Right atrium auricular region (tissue), 2 donors: ENCODE measurements at regions not wholly inside any gene's neighbourhood (a gene's known extent, or its start where the extent isn't known, plus 50 kb on each side); places are given as distances from the start of the nearest gene placed in this dataset.

ENCODE experiments used
- DNase-seq: peaks from one replicate; pipeline ENCODE4 v3.0.0-alpha.2; 2019; ENCODE audit warnings: low spot score
- H3K27ac ChIP-seq, 2 donors: fragments of 200-600 bp; sonication (generic); 1 replicate in 1 of 2; 2 replicates in 1 of 2; pipeline ENCODE4 v1.5.1; 2016 to 2019
- H3K27me3 ChIP-seq, 2 donors: fragments of 200-600 bp; sonication (generic); one replicate each; pipeline versions ENCODE4 v1.5.1 to v1.6.0; 2017 to 2019
- H3K36me3 ChIP-seq: fragments of 200-600 bp; sonication (generic); one replicate; pipeline ENCODE4 v1.5.1; 2016
- H3K4me1 ChIP-seq, 2 donors: fragments of 200-600 bp; sonication (generic); one replicate each; pipeline versions ENCODE4 v1.5.1 to v1.6.0; 2017 to 2019
- H3K4me3 ChIP-seq, 2 donors: fragments of 200-600 bp; sonication (generic); 1 replicate in 1 of 2; 2 replicates in 1 of 2; pipeline ENCODE4 v1.5.1; 2017 to 2019; ENCODE audit warnings: mild to moderate bottlenecking in 1 of 2, moderate library complexity in 1 of 2
- H3K9me3 ChIP-seq, 2 donors: fragments of 200-600 bp; sonication (generic); one replicate each; pipeline ENCODE4 v1.5.1; 2019
- TF ChIP-seq, protein P1 (sequence below), 2 donors: fragments of 200-600 bp; sonication (generic); IDR thresholded peaks; one replicate each; pipeline ENCODE4 v1.5.1; 2019; ENCODE audit warnings: antibody characterized with exemption in 2 of 2

DNA sequence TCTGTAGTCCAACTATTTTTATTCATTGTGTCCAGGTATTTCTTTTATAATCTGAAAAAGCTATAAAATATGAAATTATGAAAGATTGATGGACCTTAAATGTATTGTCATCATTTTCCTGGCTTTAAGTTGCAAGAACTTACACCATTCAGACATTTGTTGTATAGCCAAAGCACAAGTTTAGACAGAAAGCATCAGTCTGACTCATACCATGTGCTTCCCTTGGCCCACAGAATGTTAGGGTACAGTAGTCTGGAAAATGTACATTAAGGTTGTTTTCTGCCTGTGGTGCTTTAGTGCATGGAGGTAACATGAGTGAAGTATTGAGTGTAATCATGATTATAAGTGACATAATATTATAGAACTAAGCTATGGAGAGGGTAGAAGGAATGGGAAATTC, 1002.5 kb downstream of the BCL11B start:
- no peaks in the 10 kb centered on the region for H3K36me3 ChIP-seq
- H3K4me1 ChIP-seq: no peaks in the 10 kb centered on the region
- TF ChIP-seq, protein P1, sequence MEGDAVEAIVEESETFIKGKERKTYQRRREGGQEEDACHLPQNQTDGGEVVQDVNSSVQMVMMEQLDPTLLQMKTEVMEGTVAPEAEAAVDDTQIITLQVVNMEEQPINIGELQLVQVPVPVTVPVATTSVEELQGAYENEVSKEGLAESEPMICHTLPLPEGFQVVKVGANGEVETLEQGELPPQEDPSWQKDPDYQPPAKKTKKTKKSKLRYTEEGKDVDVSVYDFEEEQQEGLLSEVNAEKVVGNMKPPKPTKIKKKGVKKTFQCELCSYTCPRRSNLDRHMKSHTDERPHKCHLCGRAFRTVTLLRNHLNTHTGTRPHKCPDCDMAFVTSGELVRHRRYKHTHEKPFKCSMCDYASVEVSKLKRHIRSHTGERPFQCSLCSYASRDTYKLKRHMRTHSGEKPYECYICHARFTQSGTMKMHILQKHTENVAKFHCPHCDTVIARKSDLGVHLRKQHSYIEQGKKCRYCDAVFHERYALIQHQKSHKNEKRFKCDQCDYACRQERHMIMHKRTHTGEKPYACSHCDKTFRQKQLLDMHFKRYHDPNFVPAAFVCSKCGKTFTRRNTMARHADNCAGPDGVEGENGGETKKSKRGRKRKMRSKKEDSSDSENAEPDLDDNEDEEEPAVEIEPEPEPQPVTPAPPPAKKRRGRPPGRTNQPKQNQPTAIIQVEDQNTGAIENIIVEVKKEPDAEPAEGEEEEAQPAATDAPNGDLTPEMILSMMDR (IDR thresholded peaks at IDR 0.05): no peak
- no peaks in the 10 kb centered on the region for H3K27me3 ChIP-seq
- no peak overlapping the region for H3K27ac ChIP-seq
- DNase-seq: no peak
- no peak overlapping the region for H3K4me3 ChIP-seq
- H3K9me3 ChIP-seq: peaks cover 0 to 9% of the 10 kb centered on the region in 2 donors

DNA sequence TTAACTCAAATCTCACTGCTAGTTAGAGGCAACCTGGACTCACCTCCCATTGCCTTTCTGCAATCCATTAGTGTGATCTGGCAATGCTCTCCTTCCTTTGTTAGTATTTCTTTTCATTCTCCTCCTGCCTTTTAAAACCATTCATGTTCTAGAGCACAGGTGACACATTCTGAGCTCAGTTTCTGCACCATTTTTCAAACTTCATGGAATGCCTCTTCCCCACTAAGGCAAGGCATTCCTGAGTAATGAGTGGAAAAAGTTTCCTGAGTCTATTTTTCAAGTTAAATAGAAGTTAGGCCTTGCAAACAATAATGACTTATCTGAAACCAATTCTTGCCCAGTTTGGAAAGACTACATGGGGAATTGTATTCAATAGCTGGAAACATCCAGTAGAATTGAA, 1001.8 kb downstream of the BCL11B start:
- H3K4me1 ChIP-seq: no peaks in the 10 kb centered on the region
- DNase-seq: no peak
- TF ChIP-seq, protein P1 (IDR thresholded peaks at IDR 0.05): no peak
- no peak overlapping the region for H3K4me3 ChIP-seq
- H3K36me3 ChIP-seq: no peaks in the 10 kb centered on the region
- no peak overlapping the region for H3K27ac ChIP-seq
- H3K27me3 ChIP-seq: no peaks in the 10 kb centered on the region
- peaks cover 0 to 9% of the 10 kb centered on the region in 2 donors for H3K9me3 ChIP-seq

DNA sequence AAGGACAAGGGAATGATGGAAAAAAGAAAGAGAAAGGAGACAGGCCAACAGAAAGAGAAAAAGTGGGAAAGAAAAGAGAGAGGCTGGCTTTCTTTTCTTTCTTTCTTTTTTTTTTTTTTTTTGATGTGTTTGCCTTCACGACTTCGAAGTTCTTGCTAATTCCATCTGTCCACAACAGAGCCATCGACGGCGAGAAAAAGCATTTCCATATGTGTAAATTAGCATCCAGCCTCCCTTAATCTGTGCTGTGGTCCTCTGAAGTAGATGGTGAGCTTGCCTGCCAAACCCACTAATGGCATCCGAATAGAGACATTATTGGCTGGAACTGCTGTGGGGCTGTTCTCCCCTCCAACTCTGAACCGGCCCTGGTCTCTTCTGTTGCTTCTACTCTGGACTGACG, 997.4 kb downstream of the BCL11B start:
- Histone ChIP-seq H3K4me1 (no peaks in the 10 kb centered on the region), H3K36me3 (no peaks in the 10 kb centered on the region), H3K4me3 (no peak overlapping the region), H3K27ac (no peak overlapping the region), H3K9me3 (peaks cover 0 to 9% of the 10 kb centered on the region in 2 donors), H3K27me3 (no peaks in the 10 kb centered on the region)
- TF ChIP-seq, protein P1 (IDR thresholded peaks at IDR 0.05): no peak
- DNase-seq: no peak

DNA sequence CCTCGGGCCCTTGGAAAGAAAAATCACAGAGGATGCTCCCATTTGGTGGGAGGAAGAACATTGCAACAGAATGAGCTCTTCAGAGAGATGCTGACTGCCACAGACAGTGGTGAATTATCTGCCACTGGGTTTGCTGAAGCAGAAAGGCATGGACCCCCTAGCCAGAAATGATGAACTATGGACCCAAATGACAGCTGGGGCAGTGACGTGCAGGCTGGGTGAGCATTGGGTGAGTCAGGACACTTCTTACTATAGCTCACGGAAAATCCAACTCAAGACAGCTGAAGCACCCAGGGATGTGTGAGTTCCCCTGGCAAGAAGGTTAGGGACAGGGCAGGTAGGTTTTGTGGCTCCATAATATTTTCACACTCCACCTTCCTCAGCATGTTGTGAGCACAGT, 993.2 kb downstream of the BCL11B start:
- TF ChIP-seq, protein P1 (IDR thresholded peaks at IDR 0.05): no peak
- Histone ChIP-seq H3K27ac (no peak overlapping the region), H3K27me3 (no peaks in the 10 kb centered on the region), H3K36me3 (no peaks in the 10 kb centered on the region), H3K4me3 (no peak overlapping the region), H3K4me1 (no peaks in the 10 kb centered on the region), H3K9me3 (no peaks in the 10 kb centered on the region)
- DNase-seq: no peak

DNA sequence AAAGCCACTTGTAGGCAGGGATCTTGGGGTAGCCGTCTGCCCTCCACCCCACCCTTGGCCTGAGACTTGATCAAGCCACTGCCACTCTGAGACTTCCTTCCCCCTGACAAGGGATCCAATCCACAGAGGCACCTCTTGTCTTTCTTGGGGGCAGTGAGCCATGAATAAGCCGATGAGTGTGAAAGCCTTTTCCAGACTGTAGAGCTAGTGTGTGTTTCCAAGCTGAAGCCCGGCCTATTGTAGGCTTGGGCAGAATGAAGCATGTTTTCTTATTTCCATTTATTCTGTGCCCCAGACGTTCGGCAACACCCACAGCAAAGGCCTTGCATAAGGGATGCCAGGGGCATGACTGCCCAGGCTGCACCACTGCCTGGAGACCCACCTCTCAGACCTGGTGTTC, 991.6 kb downstream of the BCL11B start:
- TF ChIP-seq, protein P1 (IDR thresholded peaks at IDR 0.05): no peak
- H3K36me3 ChIP-seq: no peaks in the 10 kb centered on the region
- no peak overlapping the region for H3K4me3 ChIP-seq
- no peak overlapping the region for H3K27ac ChIP-seq
- no peaks in the 10 kb centered on the region for H3K9me3 ChIP-seq
- no peaks in the 10 kb centered on the region for H3K4me1 ChIP-seq
- no peak for DNase-seq
- no peaks in the 10 kb centered on the region for H3K27me3 ChIP-seq

DNA sequence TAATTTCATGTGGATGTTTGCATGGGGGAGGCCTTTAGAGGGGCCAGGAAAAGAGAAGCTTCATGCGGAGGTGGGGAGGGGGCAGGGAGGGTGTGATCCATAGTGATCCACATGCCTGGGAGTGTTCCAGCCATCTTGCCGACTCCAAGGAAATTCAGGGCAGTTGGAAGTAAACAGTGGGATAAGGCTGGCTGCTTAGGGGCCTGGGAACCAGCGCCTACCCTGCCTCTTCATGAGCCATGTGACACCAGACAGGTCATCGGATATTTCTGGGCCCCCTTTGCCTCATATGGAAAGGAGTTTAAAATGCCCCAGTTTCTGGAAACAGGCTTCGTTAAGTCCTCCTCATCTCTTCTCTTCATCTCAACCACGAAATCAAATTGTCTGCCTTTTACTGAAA, 983.2 kb downstream of the BCL11B start:
- no peaks in the 10 kb centered on the region for H3K4me1 ChIP-seq
- no peaks in the 10 kb centered on the region for H3K27me3 ChIP-seq
- H3K9me3 ChIP-seq: no peaks in the 10 kb centered on the region
- H3K4me3 ChIP-seq: no peak overlapping the region
- no peak for DNase-seq
- no peak overlapping the region for H3K27ac ChIP-seq
- no peaks in the 10 kb centered on the region for H3K36me3 ChIP-seq
- TF ChIP-seq, protein P1 (IDR thresholded peaks at IDR 0.05): no peak
